GM21576 (cell line): ENCODE measurements at regions not wholly inside any gene's neighbourhood (a gene's known extent, or its start where the extent isn't known, plus 50 kb on each side); places are given as distances from the start of the nearest gene placed in this dataset.
"Not testable (repeated sequence)": the region's sequence is repeated elsewhere in the genome, so short reads cannot be mapped to it uniquely, and the experiment has no call there.

Experiments used
- ATAC-seq: cut with Tn5 transposase; IDR thresholded peaks from one replicate; pipeline ENCODE4 v1.9.1; 2021; ENCODE audit warnings: mild to moderate bottlenecking, moderate library complexity; ENCODE audit not compliant: unreplicated experiment

DNA sequence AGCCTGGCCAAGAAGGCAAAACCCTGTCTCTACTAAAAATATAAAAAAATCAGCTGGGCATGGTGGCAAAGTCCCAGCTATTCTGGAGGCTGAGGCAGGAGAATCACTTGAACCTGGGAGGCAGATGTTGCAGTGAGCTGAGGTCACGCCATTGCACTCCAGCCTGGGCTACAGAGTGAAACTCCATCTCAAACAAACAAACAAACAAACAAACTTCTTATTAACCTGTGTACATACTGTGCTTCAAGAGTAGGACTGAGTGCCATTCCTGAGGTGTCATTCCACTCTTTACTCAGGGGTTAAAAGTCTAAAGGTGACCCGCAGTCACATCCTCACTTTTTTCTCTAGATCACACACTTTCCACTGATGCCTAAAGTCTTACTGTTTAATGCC lies 169.4 kb upstream of the MKLN1 start:
- not testable (repeated sequence) for ATAC-seq

DNA sequence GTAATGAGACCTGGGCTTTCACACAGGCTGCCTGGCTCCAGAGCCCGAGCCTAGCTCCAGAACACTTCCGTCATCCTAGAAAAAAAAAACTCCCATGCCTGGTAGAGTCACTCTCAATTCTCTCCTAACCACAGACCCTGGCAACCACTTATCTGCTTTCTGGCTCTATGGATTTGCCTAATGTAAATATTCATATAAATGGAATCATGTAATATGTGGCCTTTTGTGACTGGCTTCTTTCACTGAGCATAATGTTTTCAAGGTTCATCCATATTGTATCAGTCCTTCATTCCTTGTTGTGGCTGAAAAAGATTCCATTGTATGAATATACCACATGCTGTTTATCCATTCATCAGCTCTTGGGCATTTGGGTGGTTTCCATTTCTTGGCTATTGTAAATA lies 167.7 kb upstream of the MKLN1 start:
- ATAC-seq = no peak

DNA sequence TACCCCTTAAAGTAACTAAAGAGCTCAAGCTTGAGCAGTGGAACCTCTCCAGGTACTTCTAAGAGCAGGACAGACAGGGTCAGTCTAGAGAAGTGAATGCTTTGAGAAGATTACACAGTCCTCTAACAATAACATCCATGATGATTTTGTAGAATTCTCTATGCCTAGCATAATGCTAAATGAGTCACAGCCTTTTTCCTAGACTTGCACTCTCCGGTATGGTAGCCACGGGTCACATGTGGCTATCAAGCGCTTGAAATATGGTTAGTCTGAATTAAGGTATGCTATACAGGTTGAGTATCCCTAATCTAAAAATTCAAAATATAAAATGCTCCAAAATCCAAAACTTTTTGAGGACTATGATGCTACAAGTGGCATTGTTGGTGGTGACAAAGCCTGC lies 166.6 kb upstream of the MKLN1 start:
- ATAC-seq = no peak

DNA sequence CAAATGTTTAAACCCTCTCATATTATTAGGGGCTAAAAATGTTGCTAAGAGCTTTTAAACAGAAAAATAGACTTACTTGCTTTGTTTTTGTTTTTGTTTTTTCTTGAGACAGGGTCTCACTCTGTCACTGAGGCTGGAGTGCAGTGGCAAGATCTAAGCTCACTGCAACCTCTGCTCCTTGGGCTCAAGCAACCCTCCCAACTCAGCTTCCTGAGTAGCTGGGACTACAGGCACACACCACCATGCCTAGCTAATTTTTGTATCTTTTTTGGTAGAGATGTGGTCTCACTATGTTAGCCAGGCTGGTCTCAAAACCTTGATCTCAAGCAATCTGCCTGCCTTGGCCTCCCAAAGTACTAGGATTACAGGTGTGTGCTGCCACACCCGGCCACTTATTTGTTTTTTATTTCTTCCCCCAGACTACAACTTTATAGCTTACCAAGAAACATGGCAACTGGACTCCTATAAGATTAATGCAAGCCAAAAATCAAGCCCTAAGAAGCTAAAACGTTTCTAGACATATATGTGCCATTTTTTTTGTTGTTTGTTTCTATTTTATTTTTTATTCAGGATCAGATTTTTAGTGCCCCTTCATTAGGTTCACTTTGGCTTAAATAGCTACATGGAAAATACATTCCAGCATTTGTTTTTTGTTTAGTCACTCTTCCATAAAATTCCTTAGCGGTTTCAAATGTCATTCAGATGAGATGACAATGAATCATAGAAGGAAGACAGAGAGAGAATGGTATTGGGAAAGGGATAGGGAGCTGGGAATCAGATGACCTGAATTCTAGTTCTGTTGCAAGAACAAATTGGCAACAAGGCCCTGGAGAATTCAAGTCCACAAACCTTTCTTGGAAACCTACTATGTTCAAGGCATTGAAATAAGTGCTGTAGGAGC lies 163.4 kb upstream of the MKLN1 start:
- no peak for ATAC-seq

DNA sequence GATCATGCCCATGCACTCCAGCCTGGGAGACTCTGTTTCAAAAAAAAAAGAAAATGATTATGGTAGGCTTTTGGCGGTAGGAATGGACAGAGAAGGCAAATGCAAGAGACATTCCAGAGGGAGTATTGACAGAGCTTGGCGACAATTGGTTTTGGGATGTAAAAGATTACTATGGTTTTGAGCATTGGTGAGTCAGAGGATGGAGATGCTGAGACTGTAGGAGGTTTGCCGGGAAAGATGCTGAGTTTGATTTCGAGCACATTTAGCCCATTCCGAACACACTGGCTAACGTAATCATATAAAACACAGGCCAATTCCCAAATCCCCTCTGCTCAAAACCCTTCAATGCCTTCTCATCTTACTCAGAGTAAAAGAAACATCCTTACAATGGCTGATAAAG lies 161.6 kb upstream of the MKLN1 start:
- no peak for ATAC-seq

DNA sequence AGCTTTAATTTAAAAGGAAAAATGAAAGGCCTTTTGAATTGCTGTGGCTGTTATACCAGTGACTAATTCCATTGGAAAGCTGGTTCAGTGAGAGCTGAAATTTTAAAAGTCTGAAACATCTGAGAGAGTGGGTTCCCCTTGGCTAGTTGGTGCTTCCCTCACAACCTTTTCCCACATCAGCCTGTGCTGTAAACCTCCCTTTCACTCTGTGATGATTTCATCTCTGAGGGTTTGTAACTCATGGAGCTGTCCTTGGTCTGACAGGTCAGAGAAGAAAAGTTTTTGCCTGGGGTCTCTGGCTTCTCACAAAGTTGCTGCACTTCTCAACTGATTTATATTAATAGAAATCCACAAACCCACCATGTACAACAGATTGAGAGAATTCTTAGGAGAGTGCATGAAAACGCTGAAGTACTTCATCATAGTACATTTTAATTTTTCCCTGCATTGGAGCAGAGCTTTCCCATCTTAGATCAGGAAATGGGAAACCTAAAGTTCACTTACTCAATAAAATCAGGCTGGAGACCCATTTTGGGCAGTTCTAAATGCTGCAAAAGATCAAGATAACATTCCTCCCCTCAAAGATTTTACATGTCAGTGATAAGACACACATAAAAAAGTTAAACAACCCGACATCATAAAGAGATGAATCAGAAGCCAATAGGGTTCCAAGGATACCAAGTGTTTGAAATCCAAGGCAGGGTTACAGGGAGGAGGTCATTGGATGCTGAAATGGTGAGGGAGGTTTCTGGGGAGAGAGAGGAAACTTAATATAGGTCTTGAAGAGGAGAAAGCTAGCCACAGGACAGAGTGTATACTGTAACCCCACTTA lies 157.0 kb upstream of the MKLN1 start:
- no peak for ATAC-seq

DNA sequence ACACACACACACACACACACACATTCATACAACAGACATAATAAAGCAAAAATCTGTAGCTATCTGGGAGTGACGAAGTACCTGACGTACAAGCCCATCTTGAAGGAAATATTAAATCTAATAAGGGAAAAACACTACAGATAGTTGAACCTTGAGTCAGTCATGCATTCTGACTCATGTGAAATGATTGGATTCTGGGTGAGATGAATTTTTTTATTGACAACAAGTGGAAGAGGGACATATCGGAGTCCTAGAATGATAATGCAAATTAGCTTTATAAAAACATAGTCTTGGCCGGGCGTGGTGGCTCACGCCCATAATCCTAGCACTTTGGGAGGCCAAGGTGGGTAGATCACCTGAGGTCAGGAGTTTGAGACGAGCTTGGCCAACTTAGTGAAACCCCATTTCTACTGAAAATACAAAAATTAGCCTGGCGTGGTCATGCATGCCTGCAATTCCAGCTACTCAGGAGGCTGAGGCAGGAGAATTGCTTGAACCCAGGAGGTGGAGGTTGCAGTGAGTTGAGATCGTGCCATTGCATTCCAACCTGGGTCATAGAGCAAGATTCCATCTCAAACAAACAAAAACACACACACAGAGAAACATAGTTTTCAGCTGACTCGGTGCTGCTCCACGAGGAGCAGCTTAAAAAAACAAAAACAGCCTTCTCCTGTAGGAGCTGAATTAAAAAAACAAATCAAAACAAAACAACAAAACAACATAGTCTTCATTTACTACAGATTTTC lies 154.4 kb upstream of the MKLN1 start:
- no peak for ATAC-seq

DNA sequence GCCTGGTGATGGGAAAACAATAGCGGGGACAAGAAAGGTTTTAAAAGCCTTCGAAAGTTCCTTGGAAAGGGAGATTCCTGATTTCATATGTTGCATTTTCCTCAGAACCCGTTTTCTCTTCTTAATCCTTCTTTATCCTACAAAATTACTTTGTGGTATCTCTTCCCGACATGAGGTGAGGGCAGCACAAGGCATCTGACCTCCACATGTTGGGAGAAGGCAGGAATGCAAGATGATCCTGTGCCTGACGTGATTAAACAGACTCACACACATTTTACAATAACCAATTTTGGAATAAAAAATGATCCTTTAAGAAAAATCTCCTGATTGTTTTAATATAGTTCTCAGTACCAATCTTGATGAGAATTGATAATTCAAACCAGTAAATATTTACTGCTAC lies 153.3 kb upstream of the MKLN1 start:
- ATAC-seq = no peak

DNA sequence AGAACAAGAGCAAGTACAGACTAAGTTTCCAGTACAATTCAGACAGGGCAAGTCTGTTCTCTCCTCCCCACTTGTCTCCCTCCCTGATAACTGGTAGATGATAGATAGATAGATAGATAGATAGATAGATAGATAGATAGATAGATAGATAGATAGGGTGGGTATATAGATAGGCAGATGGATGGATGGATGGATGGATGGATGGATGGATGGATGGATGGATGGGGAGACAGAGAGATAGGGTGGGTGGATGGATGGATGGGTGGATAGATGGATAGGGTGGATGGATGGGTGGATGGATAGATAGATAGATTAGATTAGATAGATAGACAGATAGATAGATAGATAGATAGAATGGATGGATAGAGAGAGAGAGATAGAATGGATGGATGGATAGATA lies 152.8 kb upstream of the MKLN1 start:
- no peak for ATAC-seq

DNA sequence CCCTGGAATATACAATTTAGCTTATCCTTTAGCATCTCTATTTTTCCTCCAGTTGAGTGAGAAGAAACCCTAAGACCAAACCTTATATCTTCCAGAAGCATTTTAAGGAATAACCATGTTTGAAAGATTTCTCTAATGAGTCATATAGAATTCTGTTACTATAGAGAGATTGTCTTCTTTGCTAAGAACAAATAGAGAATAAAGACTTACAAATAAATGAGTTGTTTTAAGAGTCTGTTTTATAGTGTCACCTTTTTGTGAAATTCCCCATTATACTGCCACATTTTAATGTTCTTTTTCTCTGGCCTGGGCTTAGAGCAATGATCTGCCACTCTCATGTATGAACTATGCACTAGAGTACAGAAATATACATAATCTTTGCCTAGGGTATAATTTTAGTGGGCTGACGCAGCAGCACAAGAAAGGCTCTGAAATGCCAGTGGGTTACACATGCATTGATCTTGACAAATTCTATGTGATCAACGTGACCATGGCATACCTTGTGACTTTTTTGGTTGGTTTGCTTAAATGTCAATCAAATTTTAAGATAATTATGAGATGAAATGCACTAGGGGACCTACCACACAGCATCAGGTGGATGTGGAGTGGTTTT lies 145.1 kb upstream of the MKLN1 start:
- no peak for ATAC-seq

DNA sequence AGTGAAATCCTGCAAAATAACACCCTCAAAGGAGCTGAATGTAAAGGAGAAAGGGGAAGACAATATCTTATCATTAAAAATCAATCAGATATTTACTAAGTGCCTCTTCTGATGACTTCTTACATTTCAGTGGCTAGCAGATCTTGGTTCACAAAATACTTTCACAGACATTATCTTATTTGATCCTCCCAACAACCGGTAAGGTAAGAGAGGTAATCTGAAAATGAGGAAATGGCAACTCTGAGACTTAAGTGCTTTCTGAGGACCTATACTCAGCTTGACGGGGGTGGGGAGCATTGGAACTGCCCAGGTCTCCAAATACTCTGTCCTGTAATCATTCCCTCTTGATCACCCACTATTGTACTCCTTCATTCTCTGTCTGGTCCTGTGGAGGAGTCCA lies 144.6 kb upstream of the MKLN1 start:
- no peak for ATAC-seq

DNA sequence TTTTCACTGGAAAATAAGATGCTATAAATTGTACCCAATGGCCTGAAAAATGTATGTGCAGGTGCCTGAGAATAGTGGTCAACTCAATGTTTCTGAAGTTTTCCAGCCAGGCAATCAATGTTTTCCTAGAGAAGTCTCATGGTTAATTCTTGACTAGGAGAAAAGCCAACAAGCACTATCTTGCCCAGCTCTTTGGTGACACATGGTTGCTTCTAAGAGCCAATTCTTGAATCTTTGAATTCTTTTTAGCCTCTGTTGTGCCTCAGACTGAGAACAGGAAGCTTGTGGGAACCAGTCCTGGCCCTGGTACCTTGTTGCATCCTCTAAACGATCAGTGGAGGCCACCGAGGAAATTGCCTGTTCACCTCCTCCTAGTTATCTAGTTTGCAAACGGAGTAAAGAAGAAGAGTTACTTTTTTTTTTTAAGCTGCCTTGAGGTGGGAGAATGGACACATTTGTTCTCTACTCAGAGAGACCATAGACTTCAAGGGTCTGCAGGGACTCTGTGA lies 144.0 kb upstream of the MKLN1 start:
- ATAC-seq = no peak

DNA sequence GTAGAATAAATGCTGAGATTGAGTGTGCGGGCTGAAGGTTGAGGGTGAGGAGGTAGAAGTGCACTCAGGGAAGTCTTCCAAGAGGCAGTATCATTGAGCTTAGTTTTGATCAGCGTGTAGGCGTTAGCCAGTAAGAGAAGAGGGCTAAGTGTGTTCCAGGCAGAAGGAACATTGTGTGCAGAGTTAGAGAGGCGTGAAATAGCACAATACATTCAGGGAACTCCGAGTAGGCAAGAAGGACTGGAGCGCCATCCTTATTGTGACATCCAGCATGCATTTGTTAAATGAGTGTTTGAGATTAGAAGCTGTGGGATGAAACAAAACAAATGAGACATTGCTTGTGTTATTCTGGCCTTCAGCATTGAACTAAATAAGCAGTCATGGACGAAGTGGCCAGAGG lies 140.9 kb upstream of the MKLN1 start:
- no peak for ATAC-seq

DNA sequence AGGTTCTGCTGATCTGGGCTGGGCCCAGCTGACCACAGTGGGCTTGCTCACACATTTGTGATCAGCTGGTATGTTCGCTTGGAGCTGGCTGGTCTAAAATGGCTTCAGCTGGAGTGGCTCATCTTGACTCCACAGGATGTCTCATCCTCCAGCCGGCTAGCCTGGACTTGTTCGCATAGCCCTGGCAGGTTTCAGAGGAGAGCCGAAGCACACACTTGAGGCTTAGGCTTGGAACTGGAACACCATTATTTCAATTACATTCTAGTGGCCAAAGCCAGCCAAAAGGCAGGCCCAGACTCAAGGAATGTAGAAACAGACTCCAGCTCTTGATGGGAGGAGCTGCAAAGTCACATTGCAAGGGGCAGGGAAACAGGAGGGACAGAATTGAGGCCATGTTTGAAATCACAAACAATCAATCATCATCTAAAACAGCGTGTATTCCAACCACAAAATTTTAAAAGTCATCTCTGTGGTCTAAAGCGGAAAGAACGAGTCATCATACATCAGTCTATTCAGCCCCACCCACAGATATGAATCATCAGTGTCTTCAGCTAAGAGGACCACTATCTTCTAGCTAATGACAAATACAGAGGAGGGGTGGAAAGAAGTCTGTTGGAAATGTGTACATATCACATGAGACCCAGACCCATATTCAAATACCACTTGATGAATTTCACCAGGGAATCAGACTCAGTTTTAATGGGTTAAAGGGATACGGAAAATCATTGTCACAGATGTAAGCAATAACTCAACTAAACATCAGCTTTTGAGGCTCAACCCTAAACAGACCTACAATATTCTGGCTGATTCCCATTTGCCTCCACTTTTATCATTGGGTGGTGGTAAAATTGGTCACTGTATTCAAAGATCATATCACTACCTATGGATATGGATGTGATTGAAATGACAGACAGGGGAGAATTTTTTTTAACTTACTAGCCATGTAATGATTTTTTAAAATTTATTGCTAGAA lies 139.0 kb upstream of the MKLN1 start:
- ATAC-seq = peak; percentile 70

DNA sequence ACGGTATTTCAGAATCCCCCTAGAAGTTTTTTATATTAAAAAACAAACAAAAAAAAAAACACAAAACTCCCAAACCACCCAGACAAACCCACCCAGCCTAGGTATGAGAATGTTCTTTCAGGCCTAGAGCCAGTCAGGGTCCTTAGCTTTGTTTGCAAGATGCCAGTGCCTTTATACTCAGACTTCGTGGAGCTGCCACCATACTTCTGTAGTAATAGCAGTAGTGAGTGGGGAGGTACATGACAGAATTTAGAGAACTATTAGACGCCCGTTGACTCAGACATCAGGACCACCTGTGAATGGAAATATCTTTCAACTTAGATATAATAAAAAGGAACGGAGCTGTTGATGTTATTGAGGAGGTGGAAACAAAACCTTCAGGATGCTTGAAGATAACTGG lies 138.2 kb upstream of the MKLN1 start:
- ATAC-seq = no peak

DNA sequence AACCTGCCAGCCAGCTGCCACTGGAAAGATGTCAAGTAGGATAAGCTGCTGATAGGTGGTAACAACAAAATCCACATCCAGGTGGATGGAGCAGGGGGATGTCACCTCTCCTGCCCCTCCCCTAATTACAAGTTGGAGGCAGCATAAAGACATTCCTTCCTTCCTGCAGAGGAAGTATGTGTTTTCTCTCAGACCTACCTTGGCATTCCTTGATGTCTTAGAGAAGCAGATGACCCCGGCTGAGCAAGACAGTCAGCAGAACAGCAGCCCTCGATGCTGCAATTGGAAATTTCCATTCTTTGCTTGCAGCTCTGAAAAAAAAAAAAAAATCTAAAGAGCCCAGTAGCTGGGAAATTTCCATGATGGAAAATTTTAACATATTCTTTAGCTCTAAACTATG lies 137.5 kb upstream of the MKLN1 start:
- no peak for ATAC-seq

DNA sequence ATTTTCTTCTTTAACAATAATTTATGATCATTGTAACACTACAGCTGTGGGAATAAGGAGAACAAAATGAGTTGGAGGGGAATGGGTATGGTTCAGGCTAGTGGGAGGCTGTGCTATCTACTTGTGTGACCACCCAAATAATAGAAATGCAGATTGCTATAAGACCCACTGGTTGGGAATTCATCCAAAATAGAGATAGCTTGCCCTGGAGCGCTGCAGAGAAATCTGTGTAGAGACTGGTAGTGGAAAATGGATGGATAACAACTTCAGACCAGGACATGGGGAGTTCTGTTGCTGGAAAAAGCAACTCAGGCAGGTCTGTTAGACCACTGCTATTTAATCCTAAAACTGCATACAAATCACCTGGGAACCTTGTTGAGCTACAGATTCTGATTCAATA lies 137.1 kb upstream of the MKLN1 start:
- no peak for ATAC-seq

DNA sequence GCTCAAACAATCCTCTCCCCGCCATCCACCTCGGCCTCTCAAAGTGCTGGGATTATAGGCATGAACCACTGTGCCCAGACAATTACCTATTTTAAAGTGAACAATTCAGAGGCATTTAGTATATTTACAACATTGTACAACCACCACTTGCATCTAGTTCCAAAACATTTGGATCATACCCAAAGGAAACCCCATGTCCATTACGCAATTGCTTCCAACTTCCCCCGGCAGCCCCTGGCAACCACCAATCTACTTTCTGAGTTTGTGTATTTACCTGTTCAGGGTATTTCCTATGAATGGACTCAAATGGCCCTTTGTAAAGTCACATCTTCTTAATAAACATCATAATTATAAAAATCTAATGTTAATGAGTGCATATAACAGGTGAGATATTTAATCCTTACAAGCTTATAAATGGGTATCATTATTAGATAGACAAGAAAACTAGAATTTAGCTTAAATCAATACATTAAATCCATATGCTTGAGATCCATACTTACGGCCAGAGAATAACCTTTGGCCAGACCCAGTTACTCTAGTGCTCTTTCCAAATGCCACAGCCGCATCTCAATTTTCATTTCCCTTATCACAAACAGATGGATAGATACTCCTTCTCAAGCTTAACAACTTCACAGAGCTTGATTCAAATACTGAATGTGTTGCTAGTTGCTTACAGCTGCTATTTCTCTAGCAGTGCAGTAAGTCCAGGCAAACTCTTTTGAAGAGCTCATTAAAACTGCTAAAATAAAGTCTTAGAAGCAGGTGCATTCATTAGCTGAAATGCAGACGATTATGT lies 133.4 kb upstream of the MKLN1 start:
- no peak for ATAC-seq

DNA sequence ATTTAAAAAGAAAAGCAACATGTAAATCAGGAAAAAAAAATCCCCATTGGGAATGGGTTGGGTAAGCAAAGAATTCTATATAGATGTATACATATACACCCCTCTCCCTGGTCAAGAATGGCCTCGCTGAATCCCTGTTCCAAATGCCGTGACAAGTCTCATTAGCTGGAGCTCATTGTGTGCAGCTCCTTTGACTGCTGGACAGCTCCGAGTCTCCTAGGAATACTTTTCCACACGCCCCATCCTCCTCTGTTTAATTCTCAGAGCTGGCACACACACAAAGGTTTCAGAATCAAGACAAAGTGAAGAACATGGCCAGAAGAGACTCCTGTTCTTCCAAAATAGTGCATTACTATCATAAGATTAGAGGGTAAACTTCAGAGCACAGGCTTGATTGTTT lies 130.9 kb upstream of the MKLN1 start:
- ATAC-seq = no peak
